Muscle layer of duodenum (tissue), 2 donors: ENCODE measurements at regions not wholly inside any gene's neighbourhood (a gene's known extent, or its start where the extent isn't known, plus 50 kb on each side); places are given as distances from the start of the nearest gene placed in this dataset.

Experiments
- H3K27ac ChIP-seq: one replicate; pipeline ENCODE4 v1.7.0; 2013; ENCODE audit warnings: mild to moderate bottlenecking, low read length
- H3K27me3 ChIP-seq: one replicate; pipeline ENCODE4 v1.7.0; 2013; ENCODE audit warnings: low read depth, mild to moderate bottlenecking, control low read depth, low read length
- H3K36me3 ChIP-seq, 2 donors: one replicate each; pipeline ENCODE4 v1.7.0; 2013; ENCODE audit warnings: low read length in 2 of 2, control low read depth in 1 of 2, mild to moderate bottlenecking in 1 of 2; ENCODE audit not compliant: insufficient read depth in 2 of 2, control insufficient read depth in 1 of 2
- H3K4me1 ChIP-seq, 2 donors: one replicate each; pipeline ENCODE4 v1.7.0; 2013; ENCODE audit warnings: low read length in 2 of 2, mild to moderate bottlenecking in 2 of 2, control low read depth in 1 of 2, moderate library complexity in 1 of 2; ENCODE audit not compliant: insufficient read depth in 2 of 2, control insufficient read depth in 1 of 2
- H3K4me3 ChIP-seq, 2 donors: one replicate each; pipeline ENCODE4 v1.7.0; 2013; ENCODE audit warnings: low read length in 2 of 2, low read depth in 1 of 2, mild to moderate bottlenecking in 1 of 2
- H3K9me3 ChIP-seq, 2 donors: one replicate each; pipeline ENCODE4 v1.7.0; 2013; ENCODE audit warnings: low read length in 2 of 2, control low read depth in 1 of 2, mild to moderate bottlenecking in 1 of 2; ENCODE audit not compliant: control insufficient read depth in 1 of 2
- donor health status: healthy.

DNA sequence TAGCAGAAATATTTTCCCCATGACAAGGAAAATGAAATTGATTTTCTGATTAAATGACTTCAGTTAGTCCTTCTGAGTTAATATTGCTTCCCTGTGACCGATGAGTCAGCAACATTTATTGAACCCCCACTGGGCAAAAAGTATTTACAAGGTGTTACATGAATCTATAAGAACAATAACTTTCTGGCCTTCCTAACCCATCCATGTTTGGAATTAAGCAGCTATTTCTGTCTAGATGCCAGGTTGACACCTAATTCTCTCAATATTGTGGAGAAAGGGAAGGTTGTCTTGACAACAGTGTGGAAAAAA is 112.9 kb upstream of the JAZF1 start:
- H3K9me3 ChIP-seq = no peaks in the 10 kb centered on the region
- H3K27ac ChIP-seq = no peak overlapping the region
- H3K27me3 ChIP-seq = no peaks in the 10 kb centered on the region
- no peaks in the 10 kb centered on the region for H3K36me3 ChIP-seq
- no peak overlapping the region for H3K4me3 ChIP-seq
- no peaks in the 10 kb centered on the region for H3K4me1 ChIP-seq

DNA sequence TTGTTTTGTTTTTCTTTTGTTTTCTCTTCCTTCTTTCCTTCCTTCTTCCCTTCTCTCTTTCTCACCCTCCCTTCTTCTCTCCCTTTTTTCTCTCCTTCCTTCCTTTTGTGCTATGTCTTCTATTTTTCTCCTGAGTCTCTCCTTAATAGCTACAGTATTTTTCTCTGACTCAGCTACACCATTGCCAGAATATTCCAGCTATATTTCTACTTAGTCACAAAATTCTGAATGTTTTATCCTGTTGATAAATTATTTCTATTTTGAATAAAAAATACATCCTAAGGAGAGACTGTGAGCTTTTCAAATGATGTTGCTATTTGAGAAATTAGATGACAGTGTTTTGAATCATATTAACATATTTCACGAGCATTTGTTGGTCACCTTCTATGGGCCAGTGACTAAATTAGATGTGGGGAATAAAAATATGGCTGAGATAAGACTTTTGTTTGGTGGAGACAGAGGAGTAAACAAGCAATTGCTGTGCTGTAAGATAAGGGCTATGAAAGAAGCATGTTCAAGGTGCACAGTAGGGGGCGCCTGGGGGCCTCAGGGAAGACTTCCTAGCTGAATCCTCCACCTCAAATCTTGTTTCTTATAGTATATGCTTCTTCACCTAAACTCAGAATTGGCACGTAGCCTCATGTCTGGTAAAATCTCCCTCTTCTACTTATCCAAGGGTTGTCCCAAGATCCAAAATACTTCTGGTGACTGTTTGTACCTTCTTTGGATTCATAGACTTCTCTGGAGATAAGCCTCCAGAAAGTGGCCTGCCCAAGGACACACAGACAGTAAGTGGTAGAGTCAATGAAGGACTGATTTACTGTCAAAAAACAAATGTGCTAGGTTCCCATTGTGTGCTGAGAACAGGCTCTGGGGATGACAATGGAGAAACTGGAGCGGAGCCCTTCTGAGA is 115.5 kb upstream of the CREB5 start:
- Histone ChIP-seq H3K27ac (no peak overlapping the region), H3K27me3 (no peaks in the 10 kb centered on the region), H3K4me3 (no peak overlapping the region), H3K4me1 (no peaks in the 10 kb centered on the region), H3K9me3 (no peaks in the 10 kb centered on the region), H3K36me3 (no peaks in the 10 kb centered on the region)

DNA sequence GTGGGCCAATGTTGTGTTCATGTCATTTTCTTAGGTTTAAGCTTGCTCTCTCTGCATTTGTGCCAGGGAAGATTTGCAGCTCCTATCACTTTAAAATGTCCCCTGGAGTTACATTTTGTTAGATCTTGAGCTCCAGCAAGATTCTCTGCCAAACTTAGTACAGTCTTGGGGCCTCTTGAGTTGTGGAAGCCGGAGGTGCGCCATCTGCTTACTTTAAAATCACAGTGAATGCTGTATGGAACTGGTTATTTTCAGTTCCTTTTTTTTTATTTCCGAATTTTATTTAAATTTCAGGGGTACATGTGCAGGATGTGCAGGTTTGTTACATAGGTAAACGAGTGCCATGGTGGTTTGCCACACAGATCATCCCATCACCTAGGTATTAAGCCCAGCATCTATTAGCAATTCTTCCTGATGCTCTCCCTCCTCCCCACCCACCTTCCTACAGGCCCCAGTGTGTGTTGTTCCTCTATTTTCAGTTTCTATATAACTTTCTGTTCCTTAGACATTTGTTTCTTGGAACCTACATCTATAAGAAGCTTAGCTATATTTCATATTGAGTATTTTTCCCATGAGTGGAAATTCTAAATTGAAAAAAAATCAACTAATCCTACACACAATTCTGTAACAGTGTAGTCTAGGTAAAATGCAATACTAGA is 114.4 kb upstream of the CREB5 start:
- no peaks in the 10 kb centered on the region for H3K27me3 ChIP-seq
- no peaks in the 10 kb centered on the region for H3K36me3 ChIP-seq

DNA sequence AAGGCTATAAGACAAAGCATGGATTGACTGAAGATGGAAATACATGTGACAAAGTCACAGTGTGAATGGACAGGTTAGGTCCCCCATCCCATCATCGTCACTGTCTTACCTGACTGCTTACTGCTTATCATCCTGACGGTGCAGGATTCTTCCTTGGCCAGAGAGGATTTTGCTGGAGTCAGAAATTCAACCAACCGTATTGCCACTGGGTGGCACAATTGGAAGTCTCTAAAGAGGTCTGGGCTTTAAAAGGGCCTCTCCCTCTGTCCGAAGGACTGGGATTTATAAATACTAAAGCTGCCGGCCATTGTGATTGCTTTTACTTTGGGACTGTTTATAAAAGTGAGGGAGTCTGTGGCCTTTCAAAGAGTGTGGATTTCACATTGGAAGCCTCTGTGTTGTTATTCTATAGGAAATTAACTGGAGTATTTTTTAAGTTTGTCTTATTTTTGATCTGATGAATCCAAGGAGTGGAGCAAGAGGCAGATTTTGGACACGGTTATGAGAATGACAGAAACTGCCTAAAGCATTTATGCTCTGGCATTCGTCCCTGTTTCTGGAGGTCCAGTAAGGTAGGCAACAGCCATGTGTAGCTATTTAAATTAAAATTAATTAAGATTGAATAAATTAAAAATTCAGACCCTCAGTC is 113.3 kb upstream of the CREB5 start:
- Histone ChIP-seq H3K4me3 (no peak overlapping the region), H3K27me3 (no peaks in the 10 kb centered on the region), H3K36me3 (no peaks in the 10 kb centered on the region), H3K9me3 (no peaks in the 10 kb centered on the region), H3K4me1 (no peaks in the 10 kb centered on the region), H3K27ac (no peak overlapping the region)

More for the DNA sequence above, 114.4 kb upstream of the CREB5 start:
- no peaks in the 10 kb centered on the region for H3K9me3 ChIP-seq
- no peak overlapping the region for H3K27ac ChIP-seq
- no peak overlapping the region for H3K4me3 ChIP-seq
- H3K4me1 ChIP-seq = no peaks in the 10 kb centered on the region

DNA sequence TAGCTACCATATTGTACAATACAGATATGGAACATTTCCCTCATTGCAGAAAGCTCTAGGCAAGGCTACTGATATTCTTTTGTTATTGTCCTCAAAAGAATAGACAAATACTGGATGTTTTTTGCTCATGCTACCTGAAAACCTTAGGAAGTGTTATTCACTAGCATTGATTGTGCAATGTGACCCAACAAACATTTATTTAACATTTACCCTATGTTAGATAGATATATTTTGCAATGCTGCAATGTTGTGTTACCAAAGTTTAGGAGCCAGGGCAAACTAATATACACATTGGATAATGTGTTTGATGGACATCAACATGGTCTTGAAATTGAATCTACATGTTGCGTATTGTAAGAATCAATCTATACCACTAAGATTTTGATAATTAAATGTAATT is 112.8 kb upstream of the CREB5 start:
- no peaks in the 10 kb centered on the region for H3K27me3 ChIP-seq
- no peak overlapping the region for H3K27ac ChIP-seq
- no peaks in the 10 kb centered on the region for H3K36me3 ChIP-seq
- no peaks in the 10 kb centered on the region for H3K4me1 ChIP-seq
- H3K9me3 ChIP-seq = no peaks in the 10 kb centered on the region
- H3K4me3 ChIP-seq = no peak overlapping the region

DNA sequence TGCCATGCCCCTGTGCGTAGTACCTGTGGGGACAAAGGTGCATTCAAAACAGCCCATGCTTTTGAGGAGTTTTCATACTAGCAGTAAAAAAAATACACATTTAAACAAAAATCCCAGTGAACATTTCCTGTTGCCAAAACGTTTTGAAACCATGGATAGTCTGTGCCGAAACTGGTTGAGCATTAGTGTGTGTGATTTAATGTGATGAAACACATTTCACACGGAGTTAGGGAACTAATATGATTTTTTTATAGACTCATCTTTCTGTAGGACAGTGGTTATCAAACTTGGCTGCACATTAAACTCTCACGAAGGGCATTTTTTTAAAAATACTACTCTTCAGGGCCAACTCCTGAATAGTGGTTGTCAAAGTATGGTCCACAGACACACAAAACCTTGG is 111.8 kb upstream of the CREB5 start:
- Histone ChIP-seq H3K36me3 (no peaks in the 10 kb centered on the region), H3K9me3 (no peaks in the 10 kb centered on the region), H3K4me3 (no peak overlapping the region), H3K4me1 (no peaks in the 10 kb centered on the region), H3K27me3 (no peaks in the 10 kb centered on the region), H3K27ac (no peak overlapping the region)

DNA sequence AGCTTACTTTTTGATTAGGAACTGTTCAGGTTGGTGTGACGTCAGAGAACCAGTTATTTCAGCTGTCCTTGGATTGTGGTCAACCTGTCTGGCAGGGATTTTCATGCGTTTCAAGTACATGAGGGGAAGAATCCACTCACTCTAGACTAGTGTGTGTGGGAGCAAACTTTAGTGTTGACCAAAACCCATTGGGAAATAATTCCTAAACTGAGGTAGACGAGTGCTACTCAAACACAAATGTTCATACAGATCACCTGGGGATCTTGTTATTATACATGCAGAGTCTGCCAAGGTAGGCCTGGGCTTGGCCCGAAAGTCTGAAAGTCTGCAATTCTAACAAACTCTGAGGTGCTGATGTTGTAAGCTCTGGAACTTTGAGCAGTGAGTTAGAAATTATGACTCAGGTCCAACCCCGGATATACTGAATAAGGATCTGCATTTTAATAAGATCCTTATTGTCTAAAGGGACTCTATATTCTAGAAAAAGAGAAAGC is 111.1 kb upstream of the CREB5 start:
- Histone ChIP-seq H3K27me3 (no peaks in the 10 kb centered on the region), H3K36me3 (no peaks in the 10 kb centered on the region), H3K27ac (no peak overlapping the region), H3K4me1 (no peaks in the 10 kb centered on the region), H3K9me3 (no peaks in the 10 kb centered on the region), H3K4me3 (no peak overlapping the region)

DNA sequence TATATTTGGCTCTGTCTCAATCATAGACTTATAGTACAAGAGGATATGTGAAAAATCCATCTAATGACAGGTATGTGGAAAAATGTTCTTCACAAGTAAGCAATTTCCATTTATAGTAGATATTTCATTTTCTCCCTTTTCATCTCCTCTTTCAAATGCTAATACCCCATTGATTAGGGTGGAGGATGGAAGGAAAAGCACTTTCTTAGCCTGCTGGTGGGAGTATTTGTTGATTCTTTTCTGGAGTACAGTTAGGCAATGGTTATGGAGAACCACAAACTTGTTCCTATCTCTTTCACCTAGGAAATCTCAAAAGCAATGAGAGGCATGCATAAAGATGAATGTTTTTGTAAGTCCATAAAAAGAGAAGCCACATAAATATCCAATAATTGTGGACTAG is 108.0 kb upstream of the CREB5 start:
- no peaks in the 10 kb centered on the region for H3K36me3 ChIP-seq
- H3K9me3 ChIP-seq = no peaks in the 10 kb centered on the region
- no peak overlapping the region for H3K4me3 ChIP-seq
- no peak overlapping the region for H3K27ac ChIP-seq
- H3K27me3 ChIP-seq = no peaks in the 10 kb centered on the region
- H3K4me1 ChIP-seq = no peaks in the 10 kb centered on the region

DNA sequence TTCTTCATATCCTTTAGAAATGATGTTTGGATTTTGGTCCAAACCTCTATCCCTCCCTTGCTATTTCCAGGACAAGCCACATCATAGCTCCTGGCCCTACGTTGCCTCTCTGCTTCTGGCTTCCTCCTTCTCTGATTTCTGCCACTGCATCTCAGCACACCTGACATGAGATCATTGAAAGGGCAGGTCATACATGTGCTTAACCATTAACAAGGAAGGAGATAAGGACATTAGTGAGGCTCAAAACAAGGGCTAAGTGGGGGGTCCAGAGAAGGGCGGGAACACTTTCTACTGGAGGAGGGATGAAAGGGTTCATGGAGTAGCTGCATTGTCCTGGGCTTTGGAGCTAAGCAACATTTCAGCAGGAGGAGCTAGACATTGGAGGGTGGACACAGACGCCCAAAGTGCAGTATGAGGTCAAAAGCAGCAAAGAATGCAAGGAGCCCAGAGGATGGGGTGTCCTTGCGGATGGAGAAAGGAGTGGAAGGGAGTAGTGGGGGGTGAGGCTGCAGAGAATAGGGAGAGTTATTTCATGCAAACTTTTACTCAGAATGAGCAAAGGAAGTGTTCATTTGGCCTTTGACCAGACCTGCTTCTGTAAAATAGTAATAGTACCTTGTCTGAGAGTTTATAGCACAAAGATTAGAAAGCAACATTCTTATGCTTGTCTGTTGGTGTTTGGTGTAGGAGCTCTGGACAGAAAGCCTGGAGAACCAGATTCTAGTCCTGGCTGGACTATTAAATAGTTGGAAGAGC is 102.4 kb upstream of the CREB5 start:
- Histone ChIP-seq H3K27ac (no peak overlapping the region), H3K4me1 (no peaks in the 10 kb centered on the region), H3K36me3 (no peaks in the 10 kb centered on the region), H3K9me3 (no peaks in the 10 kb centered on the region), H3K27me3 (no peaks in the 10 kb centered on the region), H3K4me3 (no peak overlapping the region)

DNA sequence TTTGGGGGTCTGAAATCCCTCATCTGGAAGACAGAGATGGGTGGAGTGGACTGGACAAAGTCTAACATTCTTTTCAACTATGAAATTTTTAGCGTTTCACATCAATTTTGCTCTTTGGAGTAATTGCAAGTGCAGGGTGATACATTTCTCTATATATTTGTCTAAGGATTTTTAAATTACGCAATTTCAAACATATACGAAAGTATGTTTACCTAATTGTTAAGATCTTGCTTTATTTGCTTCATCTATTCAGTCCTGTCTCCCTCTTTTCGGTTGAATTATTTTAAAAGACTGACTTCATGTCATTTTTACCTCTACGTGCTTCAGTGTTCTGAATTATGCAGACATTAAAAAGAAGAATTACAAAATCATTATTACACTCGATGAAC is 101.9 kb upstream of the CREB5 start:
- Histone ChIP-seq H3K36me3 (no peaks in the 10 kb centered on the region), H3K27ac (no peak overlapping the region), H3K27me3 (no peaks in the 10 kb centered on the region), H3K4me3 (no peak overlapping the region), H3K9me3 (no peaks in the 10 kb centered on the region), H3K4me1 (no peaks in the 10 kb centered on the region)

DNA sequence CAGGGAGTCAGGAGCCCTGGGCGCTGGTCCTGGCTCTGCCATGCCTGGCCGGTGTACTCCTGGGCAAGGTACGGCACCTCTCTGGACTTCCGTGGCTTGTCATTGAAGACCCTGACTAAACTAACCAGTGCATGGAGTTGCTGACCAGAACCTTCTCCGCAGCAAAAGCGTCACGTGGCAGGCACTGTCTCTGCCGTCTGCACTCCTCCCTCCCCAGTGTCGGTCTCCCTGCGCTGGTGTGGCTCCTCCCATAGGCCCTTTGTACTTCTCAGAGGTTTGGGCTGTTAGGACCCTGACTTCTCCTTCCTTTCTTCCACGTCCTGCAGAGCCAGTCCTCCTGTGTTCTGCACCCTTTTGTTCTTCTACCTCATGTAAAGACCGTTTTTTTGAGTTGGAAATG is 100.6 kb upstream of the CREB5 start:
- Histone ChIP-seq H3K27ac (no peak overlapping the region), H3K4me3 (no peak overlapping the region), H3K27me3 (no peaks in the 10 kb centered on the region), H3K4me1 (no peaks in the 10 kb centered on the region), H3K9me3 (no peaks in the 10 kb centered on the region), H3K36me3 (no peaks in the 10 kb centered on the region)
